ENCODE measurements at regions not wholly inside any gene's neighbourhood (a gene's known extent, or its start where the extent isn't known, plus 50 kb on each side); places are given as distances from the start of the nearest gene placed in this dataset.

- H3K27ac ChIP-seq (ENCODE audit: low read depth in 1 of 2, low read length in 2 of 2): no peak overlapping the region
- H3K4me3 ChIP-seq (ENCODE audit: low read depth in 1 of 3, low read length in 3 of 3): no peak overlapping the region
- no peaks in the 10 kb centered on the region for H3K9me3 ChIP-seq (ENCODE audit: control insufficient read depth in 4 of 4, low read length in 3 of 4)
- H3K36me3 ChIP-seq (ENCODE audit: control insufficient read depth in 4 of 4, insufficient read depth in 3 of 4, low read depth in 1 of 4, low read length in 3 of 4): no peaks in the 10 kb centered on the region
- DNase-seq (ENCODE audit: low spot score): no peak
- H3K27me3 ChIP-seq (ENCODE audit: control insufficient read depth in 4 of 4, insufficient read depth in 4 of 4, low read length in 3 of 4): peaks cover 0 to 2% (median under 1%) of the 10 kb centered on the region in 4 donors
- no peaks in the 10 kb centered on the region for H3K4me1 ChIP-seq (ENCODE audit: control insufficient read depth in 4 of 4, insufficient read depth in 4 of 4, low read length in 3 of 4)
- H3K9ac ChIP-seq (ENCODE audit: low read depth in 1 of 2, low read length in 2 of 2): no peak overlapping the region
- TF ChIP-seq, protein P1, sequence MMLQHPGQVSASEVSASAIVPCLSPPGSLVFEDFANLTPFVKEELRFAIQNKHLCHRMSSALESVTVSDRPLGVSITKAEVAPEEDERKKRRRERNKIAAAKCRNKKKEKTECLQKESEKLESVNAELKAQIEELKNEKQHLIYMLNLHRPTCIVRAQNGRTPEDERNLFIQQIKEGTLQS (IDR thresholded peaks at IDR 0.05): no peak
- TF ChIP-seq TAF1 (conservative IDR thresholded peaks at IDR 0.05): no peak
- no peak for TF ChIP-seq HNF4A (conservative IDR thresholded peaks at IDR 0.05)
- TF ChIP-seq HNF4G (IDR thresholded peaks at IDR 0.05): no peak
- no peak for TF ChIP-seq RXRA (IDR thresholded peaks at IDR 0.05)
- TF ChIP-seq JUND (IDR thresholded peaks at IDR 0.05): no peak
- no peak for TF ChIP-seq EGR1 (IDR thresholded peaks at IDR 0.05; ENCODE audit: low read depth in 2 of 2)
- no peak for TF ChIP-seq RAD21 (IDR thresholded peaks at IDR 0.05)
- no peak for TF ChIP-seq SP1 (IDR thresholded peaks at IDR 0.05)
- TF ChIP-seq FOXA1 (IDR thresholded peaks at IDR 0.05): no peak
- no peak for TF ChIP-seq GABPA (IDR thresholded peaks at IDR 0.05 in 1 of 2, conservative IDR thresholded peaks at IDR 0.05 in 1 of 2)
- TF ChIP-seq, protein P2, sequence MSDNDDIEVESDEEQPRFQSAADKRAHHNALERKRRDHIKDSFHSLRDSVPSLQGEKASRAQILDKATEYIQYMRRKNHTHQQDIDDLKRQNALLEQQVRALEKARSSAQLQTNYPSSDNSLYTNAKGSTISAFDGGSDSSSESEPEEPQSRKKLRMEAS (IDR thresholded peaks at IDR 0.05): no peak
- TF ChIP-seq NR2F2 (IDR thresholded peaks at IDR 0.05): no peak
- TF ChIP-seq, protein P3, sequence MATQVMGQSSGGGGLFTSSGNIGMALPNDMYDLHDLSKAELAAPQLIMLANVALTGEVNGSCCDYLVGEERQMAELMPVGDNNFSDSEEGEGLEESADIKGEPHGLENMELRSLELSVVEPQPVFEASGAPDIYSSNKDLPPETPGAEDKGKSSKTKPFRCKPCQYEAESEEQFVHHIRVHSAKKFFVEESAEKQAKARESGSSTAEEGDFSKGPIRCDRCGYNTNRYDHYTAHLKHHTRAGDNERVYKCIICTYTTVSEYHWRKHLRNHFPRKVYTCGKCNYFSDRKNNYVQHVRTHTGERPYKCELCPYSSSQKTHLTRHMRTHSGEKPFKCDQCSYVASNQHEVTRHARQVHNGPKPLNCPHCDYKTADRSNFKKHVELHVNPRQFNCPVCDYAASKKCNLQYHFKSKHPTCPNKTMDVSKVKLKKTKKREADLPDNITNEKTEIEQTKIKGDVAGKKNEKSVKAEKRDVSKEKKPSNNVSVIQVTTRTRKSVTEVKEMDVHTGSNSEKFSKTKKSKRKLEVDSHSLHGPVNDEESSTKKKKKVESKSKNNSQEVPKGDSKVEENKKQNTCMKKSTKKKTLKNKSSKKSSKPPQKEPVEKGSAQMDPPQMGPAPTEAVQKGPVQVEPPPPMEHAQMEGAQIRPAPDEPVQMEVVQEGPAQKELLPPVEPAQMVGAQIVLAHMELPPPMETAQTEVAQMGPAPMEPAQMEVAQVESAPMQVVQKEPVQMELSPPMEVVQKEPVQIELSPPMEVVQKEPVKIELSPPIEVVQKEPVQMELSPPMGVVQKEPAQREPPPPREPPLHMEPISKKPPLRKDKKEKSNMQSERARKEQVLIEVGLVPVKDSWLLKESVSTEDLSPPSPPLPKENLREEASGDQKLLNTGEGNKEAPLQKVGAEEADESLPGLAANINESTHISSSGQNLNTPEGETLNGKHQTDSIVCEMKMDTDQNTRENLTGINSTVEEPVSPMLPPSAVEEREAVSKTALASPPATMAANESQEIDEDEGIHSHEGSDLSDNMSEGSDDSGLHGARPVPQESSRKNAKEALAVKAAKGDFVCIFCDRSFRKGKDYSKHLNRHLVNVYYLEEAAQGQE (IDR thresholded peaks at IDR 0.05): no peak
- TF ChIP-seq FOXA2 (IDR thresholded peaks at IDR 0.05): no peak
- TF ChIP-seq, protein P4, sequence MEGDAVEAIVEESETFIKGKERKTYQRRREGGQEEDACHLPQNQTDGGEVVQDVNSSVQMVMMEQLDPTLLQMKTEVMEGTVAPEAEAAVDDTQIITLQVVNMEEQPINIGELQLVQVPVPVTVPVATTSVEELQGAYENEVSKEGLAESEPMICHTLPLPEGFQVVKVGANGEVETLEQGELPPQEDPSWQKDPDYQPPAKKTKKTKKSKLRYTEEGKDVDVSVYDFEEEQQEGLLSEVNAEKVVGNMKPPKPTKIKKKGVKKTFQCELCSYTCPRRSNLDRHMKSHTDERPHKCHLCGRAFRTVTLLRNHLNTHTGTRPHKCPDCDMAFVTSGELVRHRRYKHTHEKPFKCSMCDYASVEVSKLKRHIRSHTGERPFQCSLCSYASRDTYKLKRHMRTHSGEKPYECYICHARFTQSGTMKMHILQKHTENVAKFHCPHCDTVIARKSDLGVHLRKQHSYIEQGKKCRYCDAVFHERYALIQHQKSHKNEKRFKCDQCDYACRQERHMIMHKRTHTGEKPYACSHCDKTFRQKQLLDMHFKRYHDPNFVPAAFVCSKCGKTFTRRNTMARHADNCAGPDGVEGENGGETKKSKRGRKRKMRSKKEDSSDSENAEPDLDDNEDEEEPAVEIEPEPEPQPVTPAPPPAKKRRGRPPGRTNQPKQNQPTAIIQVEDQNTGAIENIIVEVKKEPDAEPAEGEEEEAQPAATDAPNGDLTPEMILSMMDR (IDR thresholded peaks at IDR 0.05; ENCODE audit: low read depth, low read length, missing input control): no peak
- no peak for TF ChIP-seq ZBTB33 (IDR thresholded peaks at IDR 0.05)
- no peak for TF ChIP-seq YY1 (IDR thresholded peaks at IDR 0.05)
- WGBS: 50% methylated on average over 3 of the region's 3 CpGs
These were observed 157.6 kb downstream of the SUDS3 start for GRCh38 chr12:118534003-118534402.
